ENCODE measurements at regions not wholly inside any gene's neighbourhood (a gene's known extent, or its start where the extent isn't known, plus 50 kb on each side); places are given as distances from the start of the nearest gene placed in this dataset.
"Not testable (repeated sequence)": the region's sequence is repeated elsewhere in the genome, so short reads cannot be mapped to it uniquely, and the experiment has no call there.

DNA sequence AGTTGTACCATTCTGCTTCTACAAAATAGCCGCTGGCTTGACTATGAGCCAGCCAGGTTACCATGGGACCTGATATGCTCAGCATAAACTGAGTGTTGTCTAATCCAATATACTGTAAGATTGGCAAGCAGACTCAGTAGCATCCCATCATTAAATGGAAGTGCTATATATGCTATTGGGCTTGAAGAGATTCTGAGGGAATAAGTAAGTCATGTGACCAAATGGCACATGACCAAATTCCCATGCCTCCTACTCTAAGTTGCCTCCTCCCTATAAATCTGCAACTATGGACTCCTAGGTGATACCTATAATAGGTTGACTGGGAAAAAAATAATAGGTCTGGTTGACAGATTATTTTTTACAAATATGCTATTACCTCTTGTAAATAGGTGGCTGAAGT lies 698.6 kb downstream of the BRINP3 start:
- no peak for DNase-seq (ENCODE audit: low spot score)

DNA sequence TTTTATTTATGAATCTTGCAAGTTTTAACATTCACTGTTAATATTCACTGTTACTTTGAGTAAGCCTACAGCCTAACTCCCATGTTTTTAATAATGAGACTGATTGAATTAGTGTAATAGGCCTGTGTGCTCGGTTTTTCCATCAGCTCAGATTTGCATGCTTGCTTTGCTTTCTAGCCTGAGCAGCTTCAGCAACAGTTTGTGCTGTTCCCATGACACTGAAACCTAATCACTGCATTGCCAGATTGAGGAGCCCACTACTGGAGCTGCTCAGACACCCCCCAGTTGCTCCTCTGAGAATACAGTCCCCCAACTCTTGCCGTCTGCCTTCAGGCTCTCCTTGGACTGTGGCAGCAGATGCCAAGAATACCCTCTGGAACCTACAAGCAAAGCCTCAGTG lies 695.4 kb downstream of the BRINP3 start:
- no peak for DNase-seq (ENCODE audit: low spot score)

DNA sequence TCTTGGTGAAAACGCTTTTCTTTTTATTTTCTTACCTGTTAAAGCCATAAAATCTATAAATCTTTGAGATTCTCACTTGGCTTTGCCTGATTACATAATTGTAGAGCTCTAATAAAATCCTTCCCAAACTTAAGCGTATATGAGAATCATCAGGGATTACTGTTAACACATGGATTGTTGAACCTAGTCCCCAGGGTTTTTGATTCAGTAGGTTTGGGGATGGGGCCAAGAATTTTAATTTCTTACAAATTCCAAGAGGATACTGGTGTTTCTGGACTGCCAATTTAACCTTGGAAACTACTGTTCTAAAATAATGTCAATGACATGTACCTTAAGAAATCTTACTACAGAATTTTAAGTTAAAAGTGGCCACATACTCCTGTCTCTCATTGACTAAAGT lies 694.2 kb downstream of the BRINP3 start:
- DNase-seq (ENCODE audit: low spot score) = no peak

DNA sequence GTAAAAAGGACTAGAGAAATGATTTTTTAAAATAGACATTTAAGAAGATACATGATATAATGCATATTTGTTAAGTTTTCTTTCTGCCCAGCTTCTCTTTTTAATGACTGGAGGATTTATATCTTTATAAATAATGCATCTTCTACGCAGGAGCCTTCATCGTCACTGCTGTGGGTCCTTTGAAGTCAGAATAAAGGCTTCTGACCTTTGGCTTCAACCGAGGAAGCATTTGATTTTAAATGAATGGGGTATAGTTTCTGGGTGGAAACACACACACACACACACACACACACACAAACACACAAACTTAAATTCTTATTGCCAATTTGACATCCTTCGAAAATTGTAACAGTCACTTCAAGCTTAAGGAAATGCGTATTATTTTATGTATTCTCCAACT lies 690.9 kb downstream of the BRINP3 start:
- DNase-seq (ENCODE audit: low spot score) = no peak

DNA sequence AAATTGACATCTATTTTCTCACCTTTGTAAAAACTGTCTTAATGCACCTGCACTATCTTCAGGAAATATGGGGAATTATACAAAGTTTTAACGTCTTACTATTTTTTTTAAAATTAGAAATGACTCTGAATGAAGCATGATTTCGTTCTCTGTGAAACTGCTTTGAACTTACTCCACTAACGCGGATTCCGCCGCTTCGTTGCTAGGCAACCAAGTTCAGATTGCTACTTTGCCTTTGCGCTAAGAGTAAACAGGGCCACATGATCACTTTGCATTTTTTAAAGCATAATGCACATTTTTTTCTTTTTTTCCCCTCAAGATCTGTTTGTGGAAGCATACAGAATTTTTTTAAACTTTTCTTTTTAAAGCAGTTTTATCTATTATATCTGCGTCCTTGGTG lies 690.5 kb downstream of the BRINP3 start:
- DNase-seq (ENCODE audit: low spot score) = no peak

DNA sequence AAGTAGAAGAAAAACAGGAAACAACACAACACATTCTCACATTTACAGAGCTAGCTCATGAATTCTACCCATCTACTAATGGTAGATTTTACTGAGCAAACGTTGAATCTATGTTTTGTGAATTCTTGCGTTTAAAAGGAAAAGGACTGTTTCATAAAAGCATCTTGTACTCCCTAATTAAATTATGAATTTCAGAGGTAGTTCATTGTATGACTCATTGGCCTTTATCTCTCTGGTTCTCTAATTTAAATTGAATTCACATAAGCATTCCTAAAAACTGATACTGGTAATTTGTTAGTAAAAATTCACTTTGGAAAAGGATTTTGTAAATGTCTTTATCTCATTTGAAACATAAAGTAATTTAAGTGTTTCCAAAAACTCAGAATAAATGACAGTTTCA lies 687.3 kb downstream of the BRINP3 start:
- no peak for DNase-seq (ENCODE audit: low spot score)

DNA sequence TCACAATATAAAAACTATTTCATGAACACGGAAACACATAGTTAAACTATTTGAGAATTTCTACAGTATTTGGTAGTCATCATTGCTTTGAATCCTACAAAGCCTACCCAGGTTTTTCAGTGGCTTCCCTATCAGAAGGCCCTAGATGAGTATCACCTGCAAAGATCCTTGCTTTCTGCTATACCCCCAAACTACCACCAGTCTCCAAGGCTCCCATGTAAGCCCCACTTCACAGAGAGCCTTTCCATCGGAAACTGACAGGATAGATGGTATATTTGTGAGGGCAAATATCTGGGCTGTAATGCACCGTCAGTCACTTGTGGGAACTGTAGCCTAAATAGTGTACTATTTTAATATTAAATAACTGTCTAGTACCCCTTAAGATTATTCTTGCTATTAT lies 674.3 kb downstream of the BRINP3 start:
- DNase-seq (ENCODE audit: low spot score) = no peak

DNA sequence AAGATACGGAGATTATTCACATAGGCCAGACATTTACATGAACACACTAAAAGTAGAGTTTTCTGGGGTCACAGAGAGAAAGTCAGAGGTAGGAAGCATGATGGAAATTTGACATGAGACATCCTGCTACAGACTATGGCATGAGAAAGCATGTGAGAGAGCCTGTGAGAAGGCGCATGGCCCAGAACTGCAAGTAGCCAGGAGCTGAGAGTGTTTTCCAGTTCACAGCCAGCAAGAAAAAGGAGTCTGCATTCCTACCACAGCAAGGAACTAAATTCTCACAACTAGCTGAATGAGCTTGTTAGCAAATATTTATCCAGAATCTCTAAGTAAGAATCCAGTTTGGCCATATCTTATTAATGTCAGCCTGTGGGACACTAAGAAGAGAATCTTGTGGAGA lies 673.3 kb downstream of the BRINP3 start:
- no peak for DNase-seq (ENCODE audit: low spot score)

DNA sequence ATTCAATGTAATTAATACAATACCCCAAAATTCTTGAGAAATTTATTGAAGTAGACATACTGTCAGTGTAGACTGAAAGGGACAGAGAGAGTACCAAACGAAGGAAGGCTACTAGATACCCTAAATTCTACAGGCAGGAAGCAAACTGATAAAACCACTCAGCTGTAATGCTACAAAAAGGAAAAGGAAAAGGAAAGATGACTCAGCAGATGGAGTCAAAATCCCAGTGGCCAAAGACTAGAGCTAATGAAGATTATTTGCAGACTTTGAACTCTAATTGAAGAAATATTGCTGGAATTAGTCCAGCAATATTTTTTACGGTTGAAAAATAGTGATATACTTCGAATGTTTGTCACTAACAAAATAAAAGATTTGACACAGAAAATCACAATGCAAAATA lies 671.9 kb downstream of the BRINP3 start:
- no peak for DNase-seq (ENCODE audit: low spot score)

DNA sequence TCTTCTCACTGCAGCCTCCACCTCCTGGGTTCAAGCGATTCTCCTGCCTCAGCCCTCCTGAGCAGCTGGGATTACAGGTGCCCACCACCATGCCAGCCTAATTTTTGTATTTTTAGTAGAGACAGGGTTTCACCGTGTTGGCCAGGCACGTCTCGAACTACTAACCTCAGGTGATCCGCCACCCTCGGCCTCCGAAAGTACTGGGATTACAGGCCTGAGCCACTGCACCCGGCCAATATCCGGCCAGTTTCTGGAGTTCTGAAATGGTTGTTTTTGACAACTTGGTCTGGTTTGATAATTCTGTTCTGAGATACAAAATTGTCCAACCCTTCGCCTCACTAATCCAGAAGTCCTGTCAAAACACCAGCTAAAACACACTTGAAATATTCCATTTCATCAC lies 667.0 kb downstream of the BRINP3 start:
- DNase-seq (ENCODE audit: low spot score) = not testable (repeated sequence)

DNA sequence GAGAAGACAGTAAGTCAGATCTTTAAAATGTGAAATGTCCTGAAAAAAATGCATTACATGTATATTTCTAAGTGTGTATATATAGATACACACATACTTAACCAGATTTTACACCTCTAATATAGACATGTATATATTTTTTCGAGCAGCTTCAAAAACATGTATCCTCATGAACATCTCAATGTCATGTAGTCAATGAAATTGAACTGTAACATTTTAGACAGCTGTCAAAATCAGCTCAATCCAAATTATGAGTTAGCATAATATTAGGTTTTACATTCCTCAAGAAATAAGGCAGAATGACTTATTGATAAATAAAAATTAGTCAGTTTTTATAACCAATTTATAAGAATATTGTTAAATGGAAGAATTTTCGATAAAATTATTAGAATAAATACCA lies 665.7 kb downstream of the BRINP3 start:
- DNase-seq (ENCODE audit: low spot score) = no peak

DNA sequence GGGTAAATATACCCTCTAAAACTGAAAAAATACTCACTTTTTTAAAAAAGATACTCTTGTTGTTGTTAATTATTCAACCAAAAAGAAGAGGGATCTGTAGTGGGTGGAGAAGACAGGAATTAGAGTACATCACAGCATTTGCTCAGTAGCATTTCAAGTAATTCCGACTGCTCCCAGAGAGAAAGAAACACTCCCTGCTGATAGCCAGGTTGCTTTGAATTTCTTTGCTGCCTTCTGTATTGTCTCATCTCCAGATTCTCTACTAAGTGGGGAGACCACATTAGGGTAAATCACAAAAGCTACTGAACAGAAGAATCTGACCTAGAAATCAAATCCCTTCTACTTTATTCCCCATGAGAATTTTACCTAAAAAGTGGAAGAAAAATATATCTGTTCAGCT lies 661.1 kb downstream of the BRINP3 start:
- no peak for DNase-seq (ENCODE audit: low spot score)

DNA sequence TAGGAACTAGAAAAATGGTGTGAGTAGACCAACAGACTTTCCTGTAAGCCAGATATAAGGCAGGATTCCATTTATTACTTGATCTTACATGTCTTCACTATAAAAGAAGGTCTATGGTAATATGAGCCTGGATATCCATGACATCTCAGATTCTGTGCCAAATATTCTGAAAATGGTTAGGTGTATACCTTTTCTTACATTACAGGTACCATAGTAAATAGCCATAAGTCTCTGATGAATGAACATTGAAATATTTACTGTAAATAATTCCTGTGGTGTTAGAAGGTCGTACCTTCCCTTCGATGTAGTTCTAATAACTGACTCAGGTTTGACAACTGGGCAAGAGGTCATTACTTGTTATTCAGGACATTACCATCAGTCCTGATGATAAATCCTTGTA lies 657.9 kb downstream of the BRINP3 start:
- no peak for DNase-seq (ENCODE audit: low spot score)

DNA sequence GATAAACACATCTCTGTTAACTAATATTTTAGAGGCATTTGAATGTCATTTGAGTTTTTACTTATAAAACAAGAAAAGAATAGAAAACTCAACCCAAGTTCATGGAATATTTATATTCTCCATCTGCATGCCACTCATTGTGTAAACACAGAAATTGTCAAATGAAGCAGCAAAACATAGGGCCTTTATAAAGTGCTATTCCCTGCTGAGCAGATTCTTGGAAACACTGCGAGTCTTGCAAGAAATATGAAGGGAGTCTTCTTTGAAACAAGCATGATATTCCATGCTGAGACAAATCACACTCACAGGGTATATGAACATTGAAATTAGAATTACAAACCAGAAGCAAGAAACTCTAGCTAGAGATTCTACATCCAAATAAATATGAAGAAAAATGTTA lies 655.8 kb downstream of the BRINP3 start:
- DNase-seq (ENCODE audit: low spot score) = no peak

DNA sequence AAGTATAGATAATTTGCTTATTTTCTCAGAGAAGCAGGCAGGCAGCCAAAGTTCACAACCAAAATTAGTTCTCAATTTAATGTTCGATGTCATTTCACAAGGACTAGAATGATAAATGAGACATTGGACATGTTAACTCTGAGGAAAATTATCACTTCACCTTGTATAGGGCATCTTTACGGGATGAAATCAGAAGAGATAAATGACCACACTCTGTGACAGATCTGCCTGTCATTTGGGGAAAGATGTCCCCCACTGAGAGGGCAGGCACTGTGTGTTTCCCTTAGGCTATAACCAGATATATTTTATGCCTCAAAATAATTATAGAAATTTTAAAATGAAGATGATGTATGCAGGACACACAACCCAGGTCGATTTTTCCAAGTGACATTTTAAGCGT lies 642.9 kb downstream of the BRINP3 start:
- DNase-seq (ENCODE audit: low spot score) = no peak

DNA sequence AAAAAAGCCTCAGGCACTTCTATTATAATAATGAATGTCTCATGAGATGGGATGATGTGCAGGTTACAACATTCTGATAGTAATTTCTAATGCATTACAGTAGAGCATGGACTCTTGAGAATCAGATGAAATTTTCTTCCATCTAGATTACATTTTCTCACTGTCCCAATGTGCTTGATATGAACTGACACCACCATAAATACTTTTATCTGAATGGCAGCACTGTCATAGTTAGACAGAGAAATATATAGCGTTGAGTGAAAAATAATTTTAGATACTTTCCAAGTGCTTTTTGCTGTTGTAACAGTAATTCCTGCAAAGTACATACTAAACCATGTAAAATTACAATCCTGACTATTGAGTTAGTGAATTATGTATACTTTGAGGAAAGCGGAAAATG lies 630.1 kb downstream of the BRINP3 start:
- DNase-seq (ENCODE audit: low spot score) = no peak

DNA sequence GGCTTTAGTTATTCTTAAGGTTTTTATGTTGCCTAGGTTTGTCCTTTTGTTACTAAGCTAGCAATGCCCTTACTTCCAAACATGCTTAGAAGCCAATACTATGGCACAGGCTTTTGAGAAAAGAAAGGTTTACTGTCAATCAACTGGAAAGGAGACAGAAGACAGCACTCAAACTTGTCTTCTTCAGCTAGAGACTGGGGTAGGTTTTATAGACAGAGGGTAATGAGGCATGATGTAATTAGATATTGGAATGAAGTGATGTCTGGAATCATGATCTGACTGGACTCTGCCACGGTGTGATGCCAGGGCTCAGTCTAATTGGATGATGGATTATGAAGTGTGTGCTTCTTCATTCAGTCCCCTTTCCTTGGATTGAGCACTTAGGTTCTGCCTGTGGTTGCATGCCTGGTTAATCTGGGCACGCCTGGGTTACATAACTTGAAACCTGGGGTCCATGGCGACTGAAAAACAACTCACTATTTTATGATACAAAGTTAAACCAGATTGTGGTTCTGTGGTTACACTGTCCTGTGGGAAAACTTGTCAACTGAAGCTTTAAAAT lies 625.8 kb downstream of the BRINP3 start:
- DNase-seq (ENCODE audit: low spot score) = no peak

DNA sequence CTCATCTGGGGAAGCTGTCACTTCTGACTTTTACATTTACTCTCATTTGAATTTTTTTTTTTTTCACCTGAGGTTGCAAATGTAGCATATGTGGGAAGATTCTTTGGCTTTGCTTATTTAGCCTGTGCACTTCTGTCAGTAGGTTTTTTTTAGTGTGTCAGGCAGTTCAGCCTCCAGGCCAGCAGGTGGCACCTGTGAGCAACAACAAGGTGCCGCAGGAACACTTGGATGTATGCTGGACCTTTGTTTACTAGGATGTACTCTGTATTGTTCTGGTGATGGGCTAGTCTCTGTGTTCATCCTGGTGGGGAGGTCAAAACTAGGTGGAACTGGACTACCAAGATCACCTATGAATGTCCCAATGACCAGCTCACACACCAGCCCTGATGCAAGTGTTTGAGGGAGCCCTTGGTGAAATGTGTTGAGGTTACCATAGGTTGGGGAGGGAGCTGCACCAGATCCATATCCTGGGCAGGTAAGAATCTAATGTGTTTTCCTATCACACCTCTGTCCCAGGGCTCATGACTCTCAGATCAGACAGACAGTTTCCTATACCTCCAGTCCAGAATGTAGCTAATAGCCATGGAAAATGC lies 618.2 kb downstream of the BRINP3 start:
- DNase-seq (ENCODE audit: low spot score) = no peak

DNA sequence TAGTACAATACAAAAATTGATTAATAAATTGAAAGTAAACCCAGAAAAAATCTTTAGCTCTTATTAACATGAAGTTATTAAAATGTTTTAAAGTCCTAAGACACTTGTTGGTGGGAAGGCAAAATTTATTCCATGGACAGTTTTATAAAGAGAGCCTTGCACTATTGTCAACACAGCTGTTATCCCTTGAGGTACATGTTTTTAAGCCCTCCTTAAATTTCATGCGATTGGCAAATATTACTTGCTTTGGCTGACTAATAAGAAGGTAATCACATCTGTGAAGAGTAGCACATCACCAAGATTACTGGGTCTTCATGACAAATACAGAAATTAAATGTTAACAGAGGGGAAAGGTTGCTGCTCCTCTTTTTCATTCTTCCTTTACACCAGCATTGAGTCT lies 611.1 kb downstream of the BRINP3 start:
- DNase-seq (ENCODE audit: low spot score) = no peak

DNA sequence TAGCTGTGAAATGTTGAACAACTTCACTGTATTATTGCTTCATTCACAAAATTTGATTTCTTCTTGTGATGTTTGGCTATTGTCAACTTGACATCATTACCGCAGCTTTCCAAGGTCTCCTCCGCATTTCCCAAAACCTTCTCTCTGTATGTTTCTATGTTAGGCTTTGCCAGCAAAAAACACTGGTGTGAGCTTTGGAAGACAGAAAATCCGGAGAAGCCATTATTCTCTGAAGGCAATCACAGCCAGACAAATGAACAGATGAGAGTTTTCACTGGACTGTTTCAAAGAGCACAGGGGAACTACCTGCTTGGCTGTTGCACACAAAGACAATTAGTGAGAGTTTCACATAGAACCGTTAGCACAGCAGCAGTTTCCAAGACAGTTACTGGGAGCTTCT lies 609.6 kb downstream of the BRINP3 start:
- no peak for DNase-seq (ENCODE audit: low spot score)

DNA sequence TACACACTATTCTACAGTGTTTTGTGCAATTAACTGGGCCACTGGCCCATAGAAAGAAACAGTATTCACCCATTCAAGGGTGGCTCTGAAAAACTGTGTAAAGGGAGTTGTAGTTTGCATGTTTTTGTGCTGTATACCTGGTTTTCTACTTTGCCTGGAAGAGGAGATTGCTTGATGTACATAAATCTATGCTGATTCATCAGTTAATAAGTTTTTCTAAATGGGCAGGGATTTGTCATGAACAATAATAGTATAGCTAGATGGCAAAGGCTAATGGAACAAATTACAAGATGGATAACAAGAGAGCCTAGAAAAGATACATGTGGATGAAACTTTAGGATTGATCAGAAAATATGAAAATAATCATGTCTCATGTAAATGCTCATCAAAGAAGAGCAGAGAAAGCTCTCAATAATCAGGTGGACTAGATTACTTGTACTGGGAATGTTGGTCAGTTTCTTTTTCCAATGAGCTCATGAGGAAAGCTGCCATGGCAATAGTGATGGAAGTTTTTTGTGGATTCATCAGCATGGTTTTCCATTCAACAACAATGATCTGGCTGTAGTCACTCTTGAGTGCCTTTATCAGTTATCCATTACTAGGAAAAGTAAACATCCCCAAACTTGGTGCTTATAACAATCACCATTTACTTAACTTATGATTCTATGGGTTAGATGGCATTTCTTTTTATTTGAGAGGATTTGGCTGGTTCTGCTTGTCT lies 602.8 kb downstream of the BRINP3 start:
- no peak for DNase-seq (ENCODE audit: low spot score)

DNA sequence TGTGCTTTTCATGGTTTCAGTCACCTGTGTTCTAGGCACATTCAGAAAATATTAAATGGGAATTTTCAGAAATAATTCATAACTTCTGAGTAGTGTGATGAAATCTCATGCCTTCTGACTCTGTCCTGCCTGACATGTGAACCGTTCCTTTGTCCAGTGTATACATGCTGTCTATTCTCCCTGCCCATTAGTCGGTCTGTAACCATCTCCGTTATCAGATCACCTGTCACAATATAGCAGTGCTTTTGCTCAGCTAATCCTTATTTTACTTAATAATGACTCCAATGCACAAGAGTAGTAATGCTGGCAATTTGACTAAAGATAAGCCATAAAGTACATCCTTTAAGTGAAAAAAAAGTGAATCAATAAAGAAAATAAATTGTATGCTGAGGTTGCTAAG lies 597.5 kb downstream of the BRINP3 start:
- no peak for DNase-seq (ENCODE audit: low spot score)

Data from mesenteric fat pad (tissue), 1 donor.